HG03159 (cell line): ENCODE measurements at regions not wholly inside any gene's neighbourhood (a gene's known extent, or its start where the extent isn't known, plus 50 kb on each side); places are given as distances from the start of the nearest gene placed in this dataset.

Source experiments
- ATAC-seq: cut with Tn5 transposase; IDR thresholded peaks from one replicate; pipeline ENCODE4 v1.9.1; 2021; ENCODE audit warnings: mild to moderate bottlenecking, moderate library complexity; ENCODE audit not compliant: unreplicated experiment

- no peak for ATAC-seq
Observed at GRCh38 chr9:69955536-69956355, 87.9 kb upstream of the MAMDC2 start.

GRCh38 chr9:69961843-69962242 is 81.8 kb upstream of the MAMDC2 start:
- no peak for ATAC-seq

DNA sequence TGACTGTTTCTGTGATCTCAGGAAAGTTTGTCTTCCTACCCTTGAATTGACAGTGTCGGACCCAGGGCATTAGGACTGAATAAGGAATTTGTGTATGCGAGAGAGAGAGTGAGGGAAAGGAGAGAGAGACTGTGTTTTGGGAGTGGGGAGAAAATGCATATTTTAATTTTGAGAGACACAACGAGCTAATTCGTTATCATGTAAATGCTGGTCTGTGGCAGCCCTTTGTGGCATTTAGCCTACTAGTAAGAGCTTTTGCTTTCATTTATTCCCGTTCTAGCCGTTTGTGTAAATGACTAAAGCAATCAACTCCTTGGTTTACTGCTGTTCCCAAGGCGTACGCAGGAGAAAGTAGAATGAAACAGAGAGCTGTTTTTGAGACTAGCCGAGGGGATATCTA is 79.8 kb upstream of the MAMDC2 start:
- ATAC-seq, result no peak

DNA sequence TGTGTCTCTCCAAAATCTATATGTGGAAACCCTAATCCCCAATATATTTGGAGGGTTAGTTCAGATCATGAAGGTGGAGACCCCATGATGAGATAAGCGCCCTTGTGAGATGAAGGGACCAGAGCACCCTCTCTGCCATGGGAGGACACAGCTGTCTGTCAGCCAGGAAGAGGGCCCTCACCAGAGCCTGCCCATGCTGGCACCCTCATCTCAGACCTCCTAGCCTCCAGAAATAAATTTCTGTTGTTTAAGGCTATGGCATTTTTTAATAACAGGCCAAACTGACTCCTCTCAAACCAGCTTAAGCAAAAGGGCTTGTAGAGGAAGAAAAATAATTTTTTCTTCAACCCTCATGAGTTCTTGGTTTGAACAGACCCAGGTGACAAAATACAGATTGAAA is 79.2 kb upstream of the MAMDC2 start:
- ATAC-seq, result no peak

GRCh38 chr9:69965416-69966145 is 78.1 kb upstream of the MAMDC2 start:
- no peak for ATAC-seq

DNA sequence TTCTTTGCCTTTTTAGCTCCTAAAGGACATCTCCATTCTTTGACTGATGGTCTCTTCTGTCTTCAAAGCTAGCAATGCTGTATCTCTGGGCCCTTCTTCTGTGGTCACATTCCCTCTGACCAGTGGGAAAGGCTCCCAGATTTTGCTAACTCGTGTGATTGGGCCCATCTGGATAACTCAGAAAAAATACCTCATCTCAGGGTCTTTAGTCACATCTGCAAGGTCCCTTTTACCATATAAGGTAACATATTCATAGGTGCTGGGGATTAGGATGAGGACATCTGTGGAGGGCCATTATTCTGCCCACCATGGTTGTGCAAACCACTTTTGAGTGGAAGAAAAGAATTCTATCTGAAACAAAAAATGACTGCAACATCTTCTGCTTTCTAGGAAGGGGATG is 76.3 kb upstream of the MAMDC2 start:
- ATAC-seq, result no peak

- no peak for ATAC-seq
Observed at GRCh38 chr9:69970001-69970533, 73.6 kb upstream of the MAMDC2 start.

DNA sequence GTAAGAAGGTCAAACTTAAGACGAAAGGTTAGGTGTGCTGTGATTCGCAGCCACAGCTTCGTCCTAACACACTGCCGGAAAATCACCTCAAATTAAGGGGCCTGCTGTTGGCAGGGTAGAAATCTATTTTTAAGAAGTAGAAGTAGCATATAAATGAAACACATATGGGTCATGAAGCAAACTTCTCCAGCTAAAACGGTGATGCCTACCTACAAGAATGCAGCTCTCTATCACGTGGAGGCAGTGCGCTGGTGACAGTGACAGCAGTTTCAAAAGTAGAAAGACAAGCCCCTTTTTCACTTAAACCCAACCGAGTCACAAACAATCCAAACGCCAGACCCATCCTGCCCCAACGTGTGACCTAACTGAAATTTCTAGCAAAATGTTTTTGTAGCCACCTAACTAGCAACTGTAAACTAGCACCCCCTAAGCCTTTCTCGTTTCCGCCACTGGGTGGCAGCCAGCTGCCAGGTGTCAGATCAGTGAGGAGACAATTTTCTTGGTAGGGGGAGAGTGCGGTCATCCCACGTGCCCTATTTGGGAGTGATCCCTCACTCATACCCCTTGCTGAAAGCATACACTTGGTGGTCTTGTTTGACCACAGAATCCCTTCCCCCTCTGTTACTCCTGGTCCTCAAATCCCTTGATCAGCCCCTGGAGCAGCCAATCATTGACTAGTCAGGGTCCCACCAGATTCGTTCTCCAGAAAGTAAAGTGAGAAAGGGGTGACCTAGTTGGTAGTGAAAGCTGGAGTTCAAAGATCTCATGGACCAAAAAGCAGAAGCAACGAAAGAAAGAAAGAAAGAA is 71.8 kb upstream of the MAMDC2 start:
- peak; percentile 83 for ATAC-seq

GRCh38 chr9:69975681-69976080 is 68.0 kb upstream of the MAMDC2 start:
- no peak for ATAC-seq

- ATAC-seq, result no peak
Observed at GRCh38 chr9:69976152-69976551, 67.5 kb upstream of the MAMDC2 start.

DNA sequence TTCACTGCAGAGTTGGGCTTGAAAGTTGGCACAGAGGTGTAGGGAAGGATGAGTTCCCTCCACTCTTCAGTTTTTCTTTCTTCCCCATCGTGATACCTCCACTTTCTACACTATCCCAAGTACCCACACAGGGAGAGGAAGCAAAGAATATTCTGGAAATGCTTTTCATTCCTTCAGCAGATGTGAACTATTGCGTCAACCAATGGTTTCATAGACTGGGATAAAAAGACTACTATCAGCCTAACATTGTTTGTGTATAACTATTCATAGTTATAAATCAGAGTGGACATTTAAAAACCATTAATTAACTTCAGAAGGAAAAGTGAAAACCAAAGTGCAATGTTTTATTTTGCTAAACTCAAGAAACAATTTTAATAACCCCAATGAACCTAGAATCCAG is 63.6 kb upstream of the MAMDC2 start:
- no peak for ATAC-seq

DNA sequence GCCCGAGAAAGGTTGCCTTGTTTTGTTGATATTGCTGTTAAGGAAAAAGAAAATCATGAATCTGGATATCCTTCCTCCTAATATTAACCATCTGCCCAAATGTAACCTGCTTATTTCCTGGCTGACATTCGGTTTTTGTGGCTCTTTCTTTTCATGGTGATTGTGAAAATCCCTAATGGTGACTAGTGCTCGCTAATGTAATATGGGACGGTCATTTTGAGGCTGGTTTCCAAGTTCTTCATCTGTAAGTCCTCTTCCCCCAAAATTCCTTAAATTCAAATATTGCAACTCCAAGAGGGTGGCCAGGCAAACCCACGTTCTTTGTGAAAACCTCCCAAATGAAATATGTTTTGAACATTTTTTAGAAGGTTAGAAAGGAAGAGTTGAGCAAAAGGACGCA is 63.1 kb upstream of the MAMDC2 start:
- no peak for ATAC-seq

- no peak for ATAC-seq
Observed at GRCh38 chr9:69981686-69982445, 61.8 kb upstream of the MAMDC2 start.

DNA sequence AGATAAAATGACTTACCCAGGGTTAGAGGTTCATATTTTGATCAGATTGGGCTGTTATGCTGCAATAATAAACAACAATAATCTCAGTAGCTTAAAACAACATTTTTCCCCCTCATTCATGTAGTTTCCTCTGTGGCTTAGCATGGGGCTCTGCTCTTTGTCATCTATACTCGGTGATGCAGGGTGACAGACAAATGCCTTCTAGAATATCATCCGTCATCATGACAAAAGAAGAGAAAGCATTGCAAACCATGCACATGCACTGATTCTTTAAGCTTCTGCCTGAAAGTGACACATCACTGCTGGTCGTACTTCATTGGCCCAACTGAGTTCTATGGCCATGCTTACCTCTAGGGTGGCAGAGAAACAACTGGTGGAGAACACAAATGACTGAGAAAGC is 58.8 kb upstream of the MAMDC2 start:
- ATAC-seq, result no peak

- no peak for ATAC-seq
Observed at GRCh38 chr9:69985971-69986370, 57.7 kb upstream of the MAMDC2 start.

- ATAC-seq, result no peak
Observed at GRCh38 chr9:69986970-69987369, 56.7 kb upstream of the MAMDC2 start.

GRCh38 chr9:69987457-69987856 is 56.2 kb upstream of the MAMDC2 start:
- ATAC-seq, result no peak

DNA sequence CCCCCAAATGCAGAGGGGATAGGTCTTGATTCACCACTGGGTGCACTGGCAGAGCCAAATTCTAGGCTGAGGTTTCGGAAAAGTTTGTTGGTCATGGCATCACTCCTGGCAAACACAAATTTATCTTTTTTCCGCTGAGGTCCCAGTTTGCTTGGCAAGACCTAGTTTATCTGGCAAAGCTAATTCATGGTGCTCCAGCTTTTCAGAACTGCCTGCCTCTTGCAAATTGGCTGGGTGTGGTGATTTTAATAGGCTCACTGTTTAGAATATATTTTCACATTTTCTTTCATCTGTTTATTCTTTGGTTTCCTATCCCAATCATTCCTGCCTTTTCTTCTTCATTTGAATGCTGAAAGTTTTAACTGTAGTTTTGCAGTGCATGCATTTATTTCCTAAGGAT is 50.5 kb upstream of the MAMDC2 start:
- ATAC-seq, result no peak
